ENCODE measurements at regions not wholly inside any gene's neighbourhood (a gene's known extent, or its start where the extent isn't known, plus 50 kb on each side); places are given as distances from the start of the nearest gene placed in this dataset.

GRCh38 chr14:32027255-32027939 lies 49.7 kb upstream of the ARHGAP5 start:
- no peak for DNase-seq

All from central memory CD4-positive, alpha-beta T cell (primary cell).